Lower leg skin (tissue), 4 donors: ENCODE measurements at regions not wholly inside any gene's neighbourhood (a gene's known extent, or its start where the extent isn't known, plus 50 kb on each side); places are given as distances from the start of the nearest gene placed in this dataset.

Experiments used
- DNase-seq, 2 donors: peaks; one replicate each; pipeline ENCODE4 v3.0.0-alpha.2; 2019; ENCODE audit warnings: low spot score in 2 of 2
- H3K4me3 ChIP-seq: fragments of 200-600 bp; sonication (generic); 2 replicates; pipeline ENCODE4 v1.5.1; 2017; ENCODE audit warnings: mild to moderate bottlenecking, low read depth; ENCODE audit not compliant: poor library complexity, severe bottlenecking
- POLR2A ChIP-seq, 2 donors: fragments of 450-650 bp; IDR thresholded peaks; one replicate each; pipeline ENCODE4 v1.6.1; 2016 to 2017; ENCODE audit warnings: antibody characterized with exemption in 2 of 2, mild to moderate bottlenecking in 1 of 2, moderate library complexity in 1 of 2
- WGBS, 2 donors: methylation state at CpG; one replicate each; pipeline ENCODE4 v1.1.5; 2018; 5-methylcytosine and 5-hydroxymethylcytosine counted together
- intact Hi-C: fragments of 100-400 bp; cut with DNase I; formaldehyde crosslinking; loops from one replicate; pipeline ENCODE4 v1.15.0; 2023; ENCODE audit warnings: low total_unique reads
- TF ChIP-seq, protein P1 (sequence below), 3 donors: fragments of 450-650 bp; IDR thresholded peaks; one replicate each; pipeline ENCODE4 v1.5.1; 2016; ENCODE audit warnings: antibody characterized with exemption in 3 of 3, mild to moderate bottlenecking in 3 of 3, moderate library complexity in 2 of 3

- DNase-seq = no peak
- TF ChIP-seq, protein P1, sequence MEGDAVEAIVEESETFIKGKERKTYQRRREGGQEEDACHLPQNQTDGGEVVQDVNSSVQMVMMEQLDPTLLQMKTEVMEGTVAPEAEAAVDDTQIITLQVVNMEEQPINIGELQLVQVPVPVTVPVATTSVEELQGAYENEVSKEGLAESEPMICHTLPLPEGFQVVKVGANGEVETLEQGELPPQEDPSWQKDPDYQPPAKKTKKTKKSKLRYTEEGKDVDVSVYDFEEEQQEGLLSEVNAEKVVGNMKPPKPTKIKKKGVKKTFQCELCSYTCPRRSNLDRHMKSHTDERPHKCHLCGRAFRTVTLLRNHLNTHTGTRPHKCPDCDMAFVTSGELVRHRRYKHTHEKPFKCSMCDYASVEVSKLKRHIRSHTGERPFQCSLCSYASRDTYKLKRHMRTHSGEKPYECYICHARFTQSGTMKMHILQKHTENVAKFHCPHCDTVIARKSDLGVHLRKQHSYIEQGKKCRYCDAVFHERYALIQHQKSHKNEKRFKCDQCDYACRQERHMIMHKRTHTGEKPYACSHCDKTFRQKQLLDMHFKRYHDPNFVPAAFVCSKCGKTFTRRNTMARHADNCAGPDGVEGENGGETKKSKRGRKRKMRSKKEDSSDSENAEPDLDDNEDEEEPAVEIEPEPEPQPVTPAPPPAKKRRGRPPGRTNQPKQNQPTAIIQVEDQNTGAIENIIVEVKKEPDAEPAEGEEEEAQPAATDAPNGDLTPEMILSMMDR (IDR thresholded peaks at IDR 0.05) = no peak
- TF ChIP-seq POLR2A (IDR thresholded peaks at IDR 0.05) = no peak
- no peak overlapping the region for H3K4me3 ChIP-seq
- intact Hi-C loops = no loop called here
Observed at GRCh38 chr9:75463871-75464270, 375.6 kb downstream of the OSTF1 start.

GRCh38 chr9:75464726-75465125 lies 376.4 kb downstream of the OSTF1 start:
- 79 to 95% methylated on average over 3 to 4 of the region's 4 CpGs for WGBS, 2 donors
- DNase-seq = no peak
- intact Hi-C loops = no loop called here
- no peak overlapping the region for H3K4me3 ChIP-seq
- TF ChIP-seq, protein P1 (IDR thresholded peaks at IDR 0.05) = no peak

DNA sequence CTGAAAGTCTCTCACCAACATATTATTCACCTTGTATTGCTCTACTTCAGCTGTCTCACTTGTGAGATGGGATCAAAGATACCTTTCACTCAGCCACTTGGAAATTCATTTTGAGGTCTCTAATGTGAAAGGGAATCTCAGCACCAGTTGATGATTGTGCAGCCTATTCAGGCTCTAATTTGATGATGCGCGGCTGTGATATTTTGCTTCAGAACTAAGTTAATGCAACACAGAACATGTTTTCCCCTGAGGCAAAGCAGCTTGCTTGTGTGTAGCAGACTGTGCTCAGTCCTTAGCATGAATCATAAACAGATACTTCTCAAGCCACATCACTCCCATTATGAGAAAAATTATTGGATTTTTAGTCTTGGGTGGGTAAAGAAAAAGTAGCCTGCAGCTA lies 378.8 kb downstream of the OSTF1 start:
- WGBS, 2 donors = 11 to 41% methylated on average over 2 of the region's 2 CpGs

GRCh38 chr9:75471549-75472114 lies 383.3 kb downstream of the OSTF1 start:
- intact Hi-C loops = no loop called here
- 63 to 64% methylated on average over 3 of the region's 3 CpGs for WGBS, 2 donors
- H3K4me3 ChIP-seq = no peak overlapping the region
- TF ChIP-seq, protein P1 (IDR thresholded peaks at IDR 0.05) = no peak
- no peak for TF ChIP-seq POLR2A (IDR thresholded peaks at IDR 0.05)
- no peak for DNase-seq

More for the DNA sequence above, 378.8 kb downstream of the OSTF1 start:
- H3K4me3 ChIP-seq = no peak overlapping the region
- TF ChIP-seq POLR2A (IDR thresholded peaks at IDR 0.05) = no peak
- TF ChIP-seq, protein P1 (IDR thresholded peaks at IDR 0.05) = no peak
- DNase-seq = peak in 1 of 2 donors; percentile 46
- intact Hi-C loops = no loop called here

DNA sequence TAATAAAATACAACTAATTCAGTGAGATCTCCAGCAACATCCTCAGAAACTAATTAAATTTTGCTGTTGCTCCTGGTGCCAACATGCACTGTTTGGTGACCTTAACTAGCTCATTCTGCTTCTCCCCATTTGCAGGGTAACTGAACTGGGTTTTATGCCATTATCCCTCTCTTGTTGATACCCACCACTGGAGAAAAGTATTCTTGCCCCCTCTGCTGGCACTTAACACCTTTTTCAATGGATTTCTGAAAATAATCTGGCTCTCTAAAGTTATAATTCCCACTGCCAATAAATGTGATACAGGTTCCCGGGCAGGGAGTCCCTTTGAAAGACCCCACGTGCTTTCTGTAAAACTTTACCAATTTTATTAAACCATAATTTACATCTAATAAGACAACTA lies 394.3 kb downstream of the OSTF1 start:
- H3K4me3 ChIP-seq = no peak overlapping the region
- TF ChIP-seq POLR2A (IDR thresholded peaks at IDR 0.05) = no peak
- TF ChIP-seq, protein P1 (IDR thresholded peaks at IDR 0.05) = no peak
- intact Hi-C loops = no loop called here
- 77% methylated on average over 2 of the region's 2 CpGs for WGBS, 2 donors
- DNase-seq = no peak

DNA sequence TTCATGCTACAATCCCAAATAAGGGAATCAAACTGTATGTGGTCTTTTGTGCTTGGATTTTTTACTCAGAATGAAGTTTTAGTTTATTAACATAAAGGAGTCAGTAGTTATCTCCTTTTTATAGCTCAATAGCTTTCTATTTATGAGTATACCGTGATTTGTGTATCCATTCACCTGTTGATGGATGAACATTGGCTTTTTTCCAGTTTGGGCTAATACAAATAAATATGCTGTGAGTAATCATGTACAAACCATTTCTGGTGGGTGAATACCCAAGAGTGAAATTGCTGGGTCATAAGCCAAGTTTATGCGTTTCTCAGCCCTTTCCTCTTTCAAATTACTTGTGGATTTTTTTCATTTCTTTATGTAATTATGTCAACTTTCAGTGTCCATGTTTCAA lies 395.3 kb downstream of the OSTF1 start:
- TF ChIP-seq, protein P1 (IDR thresholded peaks at IDR 0.05) = no peak
- no peak for TF ChIP-seq POLR2A (IDR thresholded peaks at IDR 0.05)
- 50 to 53% methylated on average over 2 of the region's 2 CpGs for WGBS, 2 donors
- H3K4me3 ChIP-seq = no peak overlapping the region
- DNase-seq = no peak
- intact Hi-C loops = no loop called here
